ENCODE measurements at regions not wholly inside any gene's neighbourhood (a gene's known extent, or its start where the extent isn't known, plus 50 kb on each side); places are given as distances from the start of the nearest gene placed in this dataset.

DNA sequence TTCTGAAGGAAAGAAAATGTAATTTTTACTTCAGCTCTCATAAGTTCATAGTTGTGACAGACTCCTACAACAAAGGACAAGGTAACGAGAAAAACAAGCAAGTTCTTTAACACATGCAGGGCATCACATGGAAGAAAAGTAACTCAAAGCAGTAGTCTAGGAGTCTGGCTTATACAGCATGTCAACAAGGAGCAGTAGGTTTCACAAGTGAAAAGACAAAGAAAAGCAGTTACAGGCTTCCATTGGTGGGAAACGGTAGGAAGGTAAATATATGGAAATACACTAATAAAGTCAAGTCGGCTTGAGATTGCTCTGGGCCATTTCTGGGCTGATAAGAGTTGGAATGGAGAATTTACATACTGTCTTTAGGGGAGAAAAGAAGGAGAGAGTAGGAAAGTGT is 228.4 kb upstream of the ZFP42 start (continued):
- TF ChIP-seq, protein P1, sequence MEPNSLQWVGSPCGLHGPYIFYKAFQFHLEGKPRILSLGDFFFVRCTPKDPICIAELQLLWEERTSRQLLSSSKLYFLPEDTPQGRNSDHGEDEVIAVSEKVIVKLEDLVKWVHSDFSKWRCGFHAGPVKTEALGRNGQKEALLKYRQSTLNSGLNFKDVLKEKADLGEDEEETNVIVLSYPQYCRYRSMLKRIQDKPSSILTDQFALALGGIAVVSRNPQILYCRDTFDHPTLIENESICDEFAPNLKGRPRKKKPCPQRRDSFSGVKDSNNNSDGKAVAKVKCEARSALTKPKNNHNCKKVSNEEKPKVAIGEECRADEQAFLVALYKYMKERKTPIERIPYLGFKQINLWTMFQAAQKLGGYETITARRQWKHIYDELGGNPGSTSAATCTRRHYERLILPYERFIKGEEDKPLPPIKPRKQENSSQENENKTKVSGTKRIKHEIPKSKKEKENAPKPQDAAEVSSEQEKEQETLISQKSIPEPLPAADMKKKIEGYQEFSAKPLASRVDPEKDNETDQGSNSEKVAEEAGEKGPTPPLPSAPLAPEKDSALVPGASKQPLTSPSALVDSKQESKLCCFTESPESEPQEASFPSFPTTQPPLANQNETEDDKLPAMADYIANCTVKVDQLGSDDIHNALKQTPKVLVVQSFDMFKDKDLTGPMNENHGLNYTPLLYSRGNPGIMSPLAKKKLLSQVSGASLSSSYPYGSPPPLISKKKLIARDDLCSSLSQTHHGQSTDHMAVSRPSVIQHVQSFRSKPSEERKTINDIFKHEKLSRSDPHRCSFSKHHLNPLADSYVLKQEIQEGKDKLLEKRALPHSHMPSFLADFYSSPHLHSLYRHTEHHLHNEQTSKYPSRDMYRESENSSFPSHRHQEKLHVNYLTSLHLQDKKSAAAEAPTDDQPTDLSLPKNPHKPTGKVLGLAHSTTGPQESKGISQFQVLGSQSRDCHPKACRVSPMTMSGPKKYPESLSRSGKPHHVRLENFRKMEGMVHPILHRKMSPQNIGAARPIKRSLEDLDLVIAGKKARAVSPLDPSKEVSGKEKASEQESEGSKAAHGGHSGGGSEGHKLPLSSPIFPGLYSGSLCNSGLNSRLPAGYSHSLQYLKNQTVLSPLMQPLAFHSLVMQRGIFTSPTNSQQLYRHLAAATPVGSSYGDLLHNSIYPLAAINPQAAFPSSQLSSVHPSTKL (CRISPR knock-in tag; IDR thresholded peaks at IDR 0.05) = no peak
- no peak for TF ChIP-seq KMT2B (CRISPR knock-in tag; IDR thresholded peaks at IDR 0.05)
- TF ChIP-seq, protein P2, sequence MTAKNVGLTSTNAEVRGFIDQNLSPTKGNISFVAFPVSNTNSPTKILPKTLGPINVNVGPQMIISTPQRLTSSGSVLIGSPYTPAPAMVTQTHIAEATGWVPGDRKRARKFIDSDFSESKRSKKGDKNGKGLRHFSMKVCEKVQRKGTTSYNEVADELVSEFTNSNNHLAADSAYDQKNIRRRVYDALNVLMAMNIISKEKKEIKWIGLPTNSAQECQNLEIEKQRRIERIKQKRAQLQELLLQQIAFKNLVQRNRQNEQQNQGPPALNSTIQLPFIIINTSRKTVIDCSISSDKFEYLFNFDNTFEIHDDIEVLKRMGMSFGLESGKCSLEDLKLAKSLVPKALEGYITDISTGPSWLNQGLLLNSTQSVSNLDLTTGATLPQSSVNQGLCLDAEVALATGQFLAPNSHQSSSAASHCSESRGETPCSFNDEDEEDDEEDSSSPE (CRISPR knock-in tag; IDR thresholded peaks at IDR 0.05) = no peak
- TF ChIP-seq, protein P3, sequence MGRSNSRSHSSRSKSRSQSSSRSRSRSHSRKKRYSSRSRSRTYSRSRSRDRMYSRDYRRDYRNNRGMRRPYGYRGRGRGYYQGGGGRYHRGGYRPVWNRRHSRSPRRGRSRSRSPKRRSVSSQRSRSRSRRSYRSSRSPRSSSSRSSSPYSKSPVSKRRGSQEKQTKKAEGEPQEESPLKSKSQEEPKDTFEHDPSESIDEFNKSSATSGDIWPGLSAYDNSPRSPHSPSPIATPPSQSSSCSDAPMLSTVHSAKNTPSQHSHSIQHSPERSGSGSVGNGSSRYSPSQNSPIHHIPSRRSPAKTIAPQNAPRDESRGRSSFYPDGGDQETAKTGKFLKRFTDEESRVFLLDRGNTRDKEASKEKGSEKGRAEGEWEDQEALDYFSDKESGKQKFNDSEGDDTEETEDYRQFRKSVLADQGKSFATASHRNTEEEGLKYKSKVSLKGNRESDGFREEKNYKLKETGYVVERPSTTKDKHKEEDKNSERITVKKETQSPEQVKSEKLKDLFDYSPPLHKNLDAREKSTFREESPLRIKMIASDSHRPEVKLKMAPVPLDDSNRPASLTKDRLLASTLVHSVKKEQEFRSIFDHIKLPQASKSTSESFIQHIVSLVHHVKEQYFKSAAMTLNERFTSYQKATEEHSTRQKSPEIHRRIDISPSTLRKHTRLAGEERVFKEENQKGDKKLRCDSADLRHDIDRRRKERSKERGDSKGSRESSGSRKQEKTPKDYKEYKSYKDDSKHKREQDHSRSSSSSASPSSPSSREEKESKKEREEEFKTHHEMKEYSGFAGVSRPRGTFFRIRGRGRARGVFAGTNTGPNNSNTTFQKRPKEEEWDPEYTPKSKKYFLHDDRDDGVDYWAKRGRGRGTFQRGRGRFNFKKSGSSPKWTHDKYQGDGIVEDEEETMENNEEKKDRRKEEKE (IDR thresholded peaks at IDR 0.05) = no peak

DNA sequence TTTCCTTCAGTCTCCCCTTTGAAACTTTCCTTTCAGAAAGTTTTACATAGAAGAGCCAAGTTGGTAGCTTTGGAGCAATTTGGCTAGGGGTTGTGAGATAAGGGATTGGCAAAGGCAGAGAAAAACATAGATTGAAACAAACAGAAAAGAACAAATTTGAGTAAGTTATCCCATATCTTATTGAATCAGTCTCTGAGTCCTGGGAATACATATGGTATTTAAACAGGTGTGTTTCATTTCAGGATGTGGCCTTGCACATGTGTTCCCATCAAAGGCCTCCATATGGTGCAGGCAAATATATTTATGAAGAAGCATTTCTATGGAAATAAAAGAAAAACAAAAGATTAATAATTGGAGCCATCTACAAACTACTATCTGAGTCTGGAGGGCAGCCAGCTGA is 227.9 kb upstream of the ZFP42 start:
- no peak for ATAC-seq
- no peak for DNase-seq (ENCODE audit: low spot score)
- BruUV-seq (replicated peaks) = no TSS peak
- no peaks in the 10 kb centered on the region for H3K27me3 ChIP-seq (ENCODE audit: control insufficient read depth in 1 of 2, insufficient read depth in 2 of 2, low read length in 2 of 2)
- no peak overlapping the region for H3K4me3 ChIP-seq (replicated peaks in 1 of 3; ENCODE audit: insufficient read depth in 1 of 3, low read depth in 2 of 3, low read length in 3 of 3)
- in situ Hi-C loops (cut with HindIII; ENCODE audit: extremely low pct_ligation_motif_present, low pct_unique_long_range_greater_than_20kb) (no loop called here), intact Hi-C loops (cut with micrococcal nuclease; ENCODE audit: unreplicated experiment) (no loop called here)
- no peak overlapping the region for H3K4me2 ChIP-seq (ENCODE audit: low read depth, low read length)
- no peaks in the 10 kb centered on the region for H3K36me3 ChIP-seq (replicated peaks in 1 of 2; ENCODE audit: control insufficient read depth in 1 of 2, insufficient read depth in 2 of 2, low read length in 2 of 2)
- no peak overlapping the region for H2AFZ ChIP-seq (ENCODE audit: low read length)
- no peaks in the 10 kb centered on the region for H3K4me1 ChIP-seq (ENCODE audit: insufficient read depth, low read length)
- TF ChIP-seq ZNF615 (CRISPR knock-in tag; IDR thresholded peaks at IDR 0.05; ENCODE audit: borderline replicate concordance) (no peak), KDM3A (CRISPR knock-in tag; IDR thresholded peaks at IDR 0.05; ENCODE audit: low read depth) (no peak), TMF1 (CRISPR knock-in tag; IDR thresholded peaks at IDR 0.05; ENCODE audit: low read depth) (no peak), ARNTL (CRISPR knock-in tag; IDR thresholded peaks at IDR 0.05) (no peak)
- TF ChIP-seq, protein P4, sequence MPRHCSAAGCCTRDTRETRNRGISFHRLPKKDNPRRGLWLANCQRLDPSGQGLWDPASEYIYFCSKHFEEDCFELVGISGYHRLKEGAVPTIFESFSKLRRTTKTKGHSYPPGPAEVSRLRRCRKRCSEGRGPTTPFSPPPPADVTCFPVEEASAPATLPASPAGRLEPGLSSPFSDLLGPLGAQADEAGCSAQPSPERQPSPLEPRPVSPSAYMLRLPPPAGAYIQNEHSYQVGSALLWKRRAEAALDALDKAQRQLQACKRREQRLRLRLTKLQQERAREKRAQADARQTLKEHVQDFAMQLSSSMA (CRISPR knock-in tag; IDR thresholded peaks at IDR 0.05) = no peak
- TF ChIP-seq, protein P5, sequence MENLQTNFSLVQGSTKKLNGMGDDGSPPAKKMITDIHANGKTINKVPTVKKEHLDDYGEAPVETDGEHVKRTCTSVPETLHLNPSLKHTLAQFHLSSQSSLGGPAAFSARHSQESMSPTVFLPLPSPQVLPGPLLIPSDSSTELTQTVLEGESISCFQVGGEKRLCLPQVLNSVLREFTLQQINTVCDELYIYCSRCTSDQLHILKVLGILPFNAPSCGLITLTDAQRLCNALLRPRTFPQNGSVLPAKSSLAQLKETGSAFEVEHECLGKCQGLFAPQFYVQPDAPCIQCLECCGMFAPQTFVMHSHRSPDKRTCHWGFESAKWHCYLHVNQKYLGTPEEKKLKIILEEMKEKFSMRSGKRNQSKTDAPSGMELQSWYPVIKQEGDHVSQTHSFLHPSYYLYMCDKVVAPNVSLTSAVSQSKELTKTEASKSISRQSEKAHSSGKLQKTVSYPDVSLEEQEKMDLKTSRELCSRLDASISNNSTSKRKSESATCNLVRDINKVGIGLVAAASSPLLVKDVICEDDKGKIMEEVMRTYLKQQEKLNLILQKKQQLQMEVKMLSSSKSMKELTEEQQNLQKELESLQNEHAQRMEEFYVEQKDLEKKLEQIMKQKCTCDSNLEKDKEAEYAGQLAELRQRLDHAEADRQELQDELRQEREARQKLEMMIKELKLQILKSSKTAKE (CRISPR knock-in tag; IDR thresholded peaks at IDR 0.05; ENCODE audit: borderline replicate concordance) = no peak
- TF ChIP-seq, protein P6, sequence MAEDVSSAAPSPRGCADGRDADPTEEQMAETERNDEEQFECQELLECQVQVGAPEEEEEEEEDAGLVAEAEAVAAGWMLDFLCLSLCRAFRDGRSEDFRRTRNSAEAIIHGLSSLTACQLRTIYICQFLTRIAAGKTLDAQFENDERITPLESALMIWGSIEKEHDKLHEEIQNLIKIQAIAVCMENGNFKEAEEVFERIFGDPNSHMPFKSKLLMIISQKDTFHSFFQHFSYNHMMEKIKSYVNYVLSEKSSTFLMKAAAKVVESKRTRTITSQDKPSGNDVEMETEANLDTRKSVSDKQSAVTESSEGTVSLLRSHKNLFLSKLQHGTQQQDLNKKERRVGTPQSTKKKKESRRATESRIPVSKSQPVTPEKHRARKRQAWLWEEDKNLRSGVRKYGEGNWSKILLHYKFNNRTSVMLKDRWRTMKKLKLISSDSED (CRISPR knock-in tag; IDR thresholded peaks at IDR 0.05) = no peak
- no peaks in the 10 kb centered on the region for H4K20me1 ChIP-seq (ENCODE audit: insufficient read depth, low read length)
- POLR2A ChIA-PET = no interaction called here
- no peak for FAIRE-seq
- H3K27ac ChIP-seq (ENCODE audit: extremely low read length, insufficient read depth, low read length) = no peak overlapping the region
- CTCF ChIA-PET (ENCODE audit: low intra/inter-chr PET ratio, low total read pairs) = no interaction called here
- H3K9ac ChIP-seq (ENCODE audit: insufficient read depth, low read depth, low read length) = no peak overlapping the region
- no peaks in the 10 kb centered on the region; the same call in 1 of the 2 replicates for H3K9me3 ChIP-seq (ENCODE audit: low read length)
- H3K79me2 ChIP-seq (ENCODE audit: insufficient read depth, low read length) = no peaks in the 10 kb centered on the region
